ENCODE measurements at regions not wholly inside any gene's neighbourhood (a gene's known extent, or its start where the extent isn't known, plus 50 kb on each side); places are given as distances from the start of the nearest gene placed in this dataset.

- Histone ChIP-seq H3K4me3 (ENCODE audit: low read depth, low read length, poor library complexity, severe bottlenecking) (no peak overlapping the region), H3K4me1 (ENCODE audit: insufficient read depth, low read length, poor library complexity, severe bottlenecking) (no peaks in the 10 kb centered on the region), H2AFZ (ENCODE audit: low read length) (no peak overlapping the region), H3K36me3 (ENCODE audit: insufficient read depth, low read length) (no peaks in the 10 kb centered on the region), H3K9me2 (ENCODE audit: insufficient read depth, low read length) (no peaks in the 10 kb centered on the region), H4K20me1 (ENCODE audit: insufficient read depth, low read length) (no peaks in the 10 kb centered on the region), H3K27ac (ENCODE audit: low read depth, low read length, poor library complexity, severe bottlenecking) (no peak overlapping the region), H3K4me2 (ENCODE audit: low read length) (no peak overlapping the region), H3K79me2 (ENCODE audit: insufficient read depth, low read depth, low read length) (no peaks in the 10 kb centered on the region), H3K9me3 (ENCODE audit: low read length) (no peaks in the 10 kb centered on the region)
- TF ChIP-seq EZH2phosphoT487 (IDR thresholded peaks at IDR 0.05; ENCODE audit: borderline replicate concordance, low read depth, low read length): no peak
- TF ChIP-seq, protein P1, sequence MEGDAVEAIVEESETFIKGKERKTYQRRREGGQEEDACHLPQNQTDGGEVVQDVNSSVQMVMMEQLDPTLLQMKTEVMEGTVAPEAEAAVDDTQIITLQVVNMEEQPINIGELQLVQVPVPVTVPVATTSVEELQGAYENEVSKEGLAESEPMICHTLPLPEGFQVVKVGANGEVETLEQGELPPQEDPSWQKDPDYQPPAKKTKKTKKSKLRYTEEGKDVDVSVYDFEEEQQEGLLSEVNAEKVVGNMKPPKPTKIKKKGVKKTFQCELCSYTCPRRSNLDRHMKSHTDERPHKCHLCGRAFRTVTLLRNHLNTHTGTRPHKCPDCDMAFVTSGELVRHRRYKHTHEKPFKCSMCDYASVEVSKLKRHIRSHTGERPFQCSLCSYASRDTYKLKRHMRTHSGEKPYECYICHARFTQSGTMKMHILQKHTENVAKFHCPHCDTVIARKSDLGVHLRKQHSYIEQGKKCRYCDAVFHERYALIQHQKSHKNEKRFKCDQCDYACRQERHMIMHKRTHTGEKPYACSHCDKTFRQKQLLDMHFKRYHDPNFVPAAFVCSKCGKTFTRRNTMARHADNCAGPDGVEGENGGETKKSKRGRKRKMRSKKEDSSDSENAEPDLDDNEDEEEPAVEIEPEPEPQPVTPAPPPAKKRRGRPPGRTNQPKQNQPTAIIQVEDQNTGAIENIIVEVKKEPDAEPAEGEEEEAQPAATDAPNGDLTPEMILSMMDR (conservative IDR thresholded peaks at IDR 0.05; ENCODE audit: low read length): no peak
- DNase-seq (ENCODE audit: low spot score): no peak
- POLR2A ChIA-PET: no interaction called here
- no TSS peak for BruUV-seq (replicated peaks)
- CTCF ChIA-PET (ENCODE audit: unreplicated experiment): no interaction called here
- intact Hi-C loops (cut with micrococcal nuclease; ENCODE audit: unreplicated experiment): no loop called here
Measured at GRCh38 chr10:107706096-107706725, 541.7 kb upstream of the SORCS1 start.

DNA sequence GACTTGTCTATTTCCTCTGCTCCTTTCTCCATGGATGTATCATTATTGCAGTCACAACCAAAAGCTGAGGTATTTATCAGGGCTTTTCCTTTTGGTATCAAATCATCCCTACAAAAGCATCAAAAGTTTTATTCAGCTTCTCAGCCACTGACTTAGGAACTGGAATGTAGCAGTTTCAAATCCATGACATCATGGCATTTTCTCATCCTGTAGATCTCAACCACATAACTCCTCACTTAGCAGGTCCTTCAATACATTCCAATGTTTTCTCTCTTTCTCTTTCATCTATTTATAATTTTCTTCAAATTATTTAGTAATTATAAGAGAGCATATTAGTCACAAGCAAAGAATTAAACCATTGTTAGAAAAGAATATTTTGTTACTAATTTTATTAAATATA lies 537.4 kb upstream of the SORCS1 start:
- Histone ChIP-seq H2AFZ (ENCODE audit: low read length) (no peak overlapping the region), H3K79me2 (ENCODE audit: insufficient read depth, low read depth, low read length) (no peaks in the 10 kb centered on the region), H3K4me1 (ENCODE audit: insufficient read depth, low read length, poor library complexity, severe bottlenecking) (no peaks in the 10 kb centered on the region), H3K4me2 (ENCODE audit: low read length) (no peak overlapping the region), H3K9me3 (ENCODE audit: low read length) (no peaks in the 10 kb centered on the region), H3K36me3 (ENCODE audit: insufficient read depth, low read length) (no peaks in the 10 kb centered on the region), H3K4me3 (ENCODE audit: low read depth, low read length, poor library complexity, severe bottlenecking) (no peak overlapping the region), H3K9me2 (ENCODE audit: insufficient read depth, low read length) (no peaks in the 10 kb centered on the region), H3K27ac (ENCODE audit: low read depth, low read length, poor library complexity, severe bottlenecking) (no peak overlapping the region), H4K20me1 (ENCODE audit: insufficient read depth, low read length) (no peaks in the 10 kb centered on the region)
- no peak for DNase-seq (ENCODE audit: low spot score)
- no TSS peak for BruUV-seq (replicated peaks)
- POLR2A ChIA-PET: interaction anchor here (0.7 kb wide), 1 partner anchor 36 kb away, joined by 3 read pairs; no protein-coding TSS in a partner anchor
- TF ChIP-seq, protein P1 (conservative IDR thresholded peaks at IDR 0.05; ENCODE audit: low read length): no peak
- TF ChIP-seq EZH2phosphoT487 (IDR thresholded peaks at IDR 0.05; ENCODE audit: borderline replicate concordance, low read depth, low read length): no peak
- CTCF ChIA-PET (ENCODE audit: unreplicated experiment): no interaction called here
- intact Hi-C loops (cut with micrococcal nuclease; ENCODE audit: unreplicated experiment): no loop called here

DNA sequence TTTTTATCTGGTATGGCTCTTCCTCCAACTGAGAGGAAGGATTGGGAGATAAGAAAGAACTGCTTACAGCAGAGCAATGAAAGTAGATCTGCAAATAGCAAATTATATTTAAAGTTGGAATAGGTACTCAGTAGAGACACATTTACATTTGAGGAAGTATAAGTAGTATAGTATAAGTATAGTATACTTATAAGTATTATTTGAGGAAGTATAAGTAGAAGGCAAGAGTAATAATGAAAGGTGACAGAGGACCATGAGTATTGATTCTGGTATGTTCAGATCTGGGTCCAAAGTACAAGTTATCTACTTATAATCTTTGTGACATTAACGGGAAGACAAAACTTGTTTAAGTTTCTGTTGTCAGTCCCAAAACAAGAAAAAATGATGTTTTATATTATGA lies 527.6 kb upstream of the SORCS1 start:
- TF ChIP-seq, protein P1 (conservative IDR thresholded peaks at IDR 0.05; ENCODE audit: low read length): no peak
- TF ChIP-seq EZH2phosphoT487 (IDR thresholded peaks at IDR 0.05; ENCODE audit: borderline replicate concordance, low read depth, low read length): no peak

More for the DNA sequence above, 527.6 kb upstream of the SORCS1 start:
- Histone ChIP-seq H2AFZ (ENCODE audit: low read length) (no peak overlapping the region), H3K4me2 (ENCODE audit: low read length) (no peak overlapping the region), H3K9me3 (ENCODE audit: low read length) (no peaks in the 10 kb centered on the region), H4K20me1 (ENCODE audit: insufficient read depth, low read length) (no peaks in the 10 kb centered on the region), H3K4me1 (ENCODE audit: insufficient read depth, low read length, poor library complexity, severe bottlenecking) (no peaks in the 10 kb centered on the region), H3K27ac (ENCODE audit: low read depth, low read length, poor library complexity, severe bottlenecking) (no peak overlapping the region), H3K9me2 (ENCODE audit: insufficient read depth, low read length) (no peaks in the 10 kb centered on the region), H3K36me3 (ENCODE audit: insufficient read depth, low read length) (no peaks in the 10 kb centered on the region), H3K4me3 (ENCODE audit: low read depth, low read length, poor library complexity, severe bottlenecking) (no peak overlapping the region), H3K79me2 (ENCODE audit: insufficient read depth, low read depth, low read length) (no peaks in the 10 kb centered on the region)
- intact Hi-C loops (cut with micrococcal nuclease; ENCODE audit: unreplicated experiment): no loop called here
- DNase-seq (ENCODE audit: low spot score): no peak
- CTCF ChIA-PET (ENCODE audit: unreplicated experiment): no interaction called here
- BruUV-seq (replicated peaks): no TSS peak
- POLR2A ChIA-PET: no interaction called here

All from OCI-LY7 (cell line).